ENCODE measurements at regions not wholly inside any gene's neighbourhood (a gene's known extent, or its start where the extent isn't known, plus 50 kb on each side); places are given as distances from the start of the nearest gene placed in this dataset.

DNA sequence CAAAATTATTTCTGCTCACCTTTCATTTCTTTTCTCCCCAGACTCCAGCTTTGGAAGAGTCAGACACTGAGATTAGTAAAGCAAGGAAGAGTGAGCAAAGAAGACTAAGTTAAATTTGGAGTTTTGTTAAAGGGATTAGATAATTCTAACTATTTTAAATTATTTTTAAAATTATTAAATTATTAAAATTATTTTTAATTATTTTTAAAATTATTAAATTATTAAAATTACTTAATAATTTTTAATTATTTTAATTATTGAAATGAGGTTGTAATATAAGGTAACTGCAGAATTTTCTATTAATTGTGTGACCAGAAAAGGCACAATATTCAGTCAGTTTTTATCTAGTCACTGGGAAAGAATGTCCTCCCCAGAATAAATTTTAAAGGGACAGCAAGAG lies 185.0 kb upstream of the EOMES start:
- no peaks in the 10 kb centered on the region for H3K36me3 ChIP-seq (ENCODE audit: control insufficient read depth, low read depth, low read length)
- no peak overlapping the region for H3K27ac ChIP-seq (ENCODE audit: low read length)
- no peaks in the 10 kb centered on the region for H3K4me1 ChIP-seq (ENCODE audit: control insufficient read depth, low read depth, low read length)
- no peaks in the 10 kb centered on the region for H3K27me3 ChIP-seq (ENCODE audit: control insufficient read depth, insufficient read depth, low read length)
- H3K9me3 ChIP-seq (ENCODE audit: control insufficient read depth, low read depth, low read length), result no peaks in the 10 kb centered on the region
- H3K4me3 ChIP-seq (ENCODE audit: low read length), result no peak overlapping the region
- H3K9ac ChIP-seq (ENCODE audit: low read length), result no peak overlapping the region

GRCh38 chr3:27907929-27908328 lies 185.8 kb upstream of the EOMES start:
- Histone ChIP-seq H3K4me3 (ENCODE audit: low read length) (no peak overlapping the region), H3K36me3 (ENCODE audit: control insufficient read depth, low read depth, low read length) (no peaks in the 10 kb centered on the region), H3K9ac (ENCODE audit: low read length) (no peak overlapping the region), H3K4me1 (ENCODE audit: control insufficient read depth, low read depth, low read length) (no peaks in the 10 kb centered on the region), H3K27me3 (ENCODE audit: control insufficient read depth, insufficient read depth, low read length) (no peaks in the 10 kb centered on the region), H3K27ac (ENCODE audit: low read length) (no peak overlapping the region), H3K9me3 (ENCODE audit: control insufficient read depth, low read depth, low read length) (no peaks in the 10 kb centered on the region)

- H3K27ac ChIP-seq (ENCODE audit: low read length), result no peak overlapping the region
- H3K27me3 ChIP-seq (ENCODE audit: control insufficient read depth, insufficient read depth, low read length), result no peaks in the 10 kb centered on the region
- H3K36me3 ChIP-seq (ENCODE audit: control insufficient read depth, low read depth, low read length), result no peaks in the 10 kb centered on the region
- H3K4me1 ChIP-seq (ENCODE audit: control insufficient read depth, low read depth, low read length), result no peaks in the 10 kb centered on the region
- H3K9ac ChIP-seq (ENCODE audit: low read length), result no peak overlapping the region
- H3K9me3 ChIP-seq (ENCODE audit: control insufficient read depth, low read depth, low read length), result no peaks in the 10 kb centered on the region
- no peak overlapping the region for H3K4me3 ChIP-seq (ENCODE audit: low read length)
These were observed 188.3 kb upstream of the EOMES start for GRCh38 chr3:27910456-27910855.

GRCh38 chr3:27914199-27914598 lies 192.1 kb upstream of the EOMES start:
- Histone ChIP-seq H3K9ac (ENCODE audit: low read length) (no peak overlapping the region), H3K27ac (ENCODE audit: low read length) (no peak overlapping the region)

GRCh38 chr3:27923349-27924068 lies 201.4 kb upstream of the EOMES start:
- Histone ChIP-seq H3K9ac (ENCODE audit: low read length) (no peak overlapping the region), H3K9me3 (ENCODE audit: control insufficient read depth, low read depth, low read length) (no peaks in the 10 kb centered on the region), H3K4me3 (ENCODE audit: low read length) (no peak overlapping the region), H3K27ac (ENCODE audit: low read length) (no peak overlapping the region), H3K4me1 (ENCODE audit: control insufficient read depth, low read depth, low read length) (no peaks in the 10 kb centered on the region), H3K27me3 (ENCODE audit: control insufficient read depth, insufficient read depth, low read length) (no peaks in the 10 kb centered on the region), H3K36me3 (ENCODE audit: control insufficient read depth, low read depth, low read length) (no peaks in the 10 kb centered on the region)

More at GRCh38 chr3:27914199-27914598, 192.1 kb upstream of the EOMES start:
- Histone ChIP-seq H3K36me3 (ENCODE audit: control insufficient read depth, low read depth, low read length) (no peaks in the 10 kb centered on the region), H3K4me3 (ENCODE audit: low read length) (no peak overlapping the region), H3K9me3 (ENCODE audit: control insufficient read depth, low read depth, low read length) (no peaks in the 10 kb centered on the region), H3K27me3 (ENCODE audit: control insufficient read depth, insufficient read depth, low read length) (no peaks in the 10 kb centered on the region), H3K4me1 (ENCODE audit: control insufficient read depth, low read depth, low read length) (no peaks in the 10 kb centered on the region)

DNA sequence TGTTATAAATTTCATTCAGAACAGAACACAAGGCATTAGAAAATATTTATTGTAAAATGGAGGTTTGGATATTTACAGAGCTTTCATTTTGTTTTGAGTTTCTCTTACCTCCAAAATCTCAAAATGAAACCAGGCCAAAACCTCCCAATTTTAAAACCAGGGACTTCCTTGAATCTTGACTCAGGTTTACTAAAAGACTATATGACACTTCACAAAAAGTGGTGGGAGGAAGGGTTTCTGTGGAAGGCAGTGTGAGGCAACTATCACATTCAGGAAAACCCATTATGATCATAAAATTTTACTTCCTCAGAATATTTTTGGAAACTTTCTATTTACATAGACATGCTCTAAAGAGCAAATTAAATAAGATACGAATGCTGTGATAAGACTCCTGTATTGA lies 205.8 kb upstream of the EOMES start:
- Histone ChIP-seq H3K4me1 (ENCODE audit: control insufficient read depth, low read depth, low read length) (no peaks in the 10 kb centered on the region), H3K27me3 (ENCODE audit: control insufficient read depth, insufficient read depth, low read length) (no peaks in the 10 kb centered on the region), H3K4me3 (ENCODE audit: low read length) (no peak overlapping the region), H3K27ac (ENCODE audit: low read length) (no peak overlapping the region), H3K9me3 (ENCODE audit: control insufficient read depth, low read depth, low read length) (no peaks in the 10 kb centered on the region), H3K36me3 (ENCODE audit: control insufficient read depth, low read depth, low read length) (no peaks in the 10 kb centered on the region), H3K9ac (ENCODE audit: low read length) (no peak overlapping the region)

DNA sequence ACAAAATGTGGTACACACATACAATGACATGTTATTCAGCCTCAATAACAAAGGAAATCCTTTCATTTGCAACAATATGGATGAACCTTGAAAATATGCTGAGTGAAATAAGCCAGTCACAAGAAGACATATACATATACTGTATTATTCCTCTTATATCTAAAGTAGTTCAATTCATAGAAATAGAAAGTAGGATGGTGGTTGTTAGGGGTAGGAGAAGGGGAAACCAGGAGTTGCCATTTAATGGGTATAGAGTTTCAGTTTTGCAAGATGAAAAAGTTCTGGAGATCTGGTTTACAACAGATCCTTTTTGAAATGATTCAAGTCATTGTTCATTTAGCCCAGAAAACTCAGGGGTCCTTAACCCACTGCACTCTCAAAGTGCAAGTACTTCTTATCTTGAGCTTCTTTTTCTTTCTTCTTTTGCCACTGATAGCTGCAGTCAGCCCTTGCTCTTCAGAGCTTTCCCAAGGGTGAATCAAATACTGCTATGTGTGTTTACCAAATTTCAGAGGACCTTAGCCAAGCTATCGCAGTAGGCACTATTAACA lies 208.0 kb upstream of the EOMES start:
- Histone ChIP-seq H3K9me3 (ENCODE audit: control insufficient read depth, low read depth, low read length) (no peaks in the 10 kb centered on the region), H3K36me3 (ENCODE audit: control insufficient read depth, low read depth, low read length) (no peaks in the 10 kb centered on the region), H3K9ac (ENCODE audit: low read length) (no peak overlapping the region), H3K4me1 (ENCODE audit: control insufficient read depth, low read depth, low read length) (no peaks in the 10 kb centered on the region), H3K4me3 (ENCODE audit: low read length) (no peak overlapping the region), H3K27ac (ENCODE audit: low read length) (no peak overlapping the region), H3K27me3 (ENCODE audit: control insufficient read depth, insufficient read depth, low read length) (no peaks in the 10 kb centered on the region)

- Histone ChIP-seq H3K27ac (ENCODE audit: low read length) (no peak overlapping the region), H3K9ac (ENCODE audit: low read length) (no peak overlapping the region), H3K4me3 (ENCODE audit: low read length) (no peak overlapping the region), H3K4me1 (ENCODE audit: control insufficient read depth, low read depth, low read length) (no peaks in the 10 kb centered on the region), H3K27me3 (ENCODE audit: control insufficient read depth, insufficient read depth, low read length) (no peaks in the 10 kb centered on the region), H3K36me3 (ENCODE audit: control insufficient read depth, low read depth, low read length) (no peaks in the 10 kb centered on the region), H3K9me3 (ENCODE audit: control insufficient read depth, low read depth, low read length) (no peaks in the 10 kb centered on the region)
These were observed 213.4 kb upstream of the EOMES start for GRCh38 chr3:27935492-27935891.

DNA sequence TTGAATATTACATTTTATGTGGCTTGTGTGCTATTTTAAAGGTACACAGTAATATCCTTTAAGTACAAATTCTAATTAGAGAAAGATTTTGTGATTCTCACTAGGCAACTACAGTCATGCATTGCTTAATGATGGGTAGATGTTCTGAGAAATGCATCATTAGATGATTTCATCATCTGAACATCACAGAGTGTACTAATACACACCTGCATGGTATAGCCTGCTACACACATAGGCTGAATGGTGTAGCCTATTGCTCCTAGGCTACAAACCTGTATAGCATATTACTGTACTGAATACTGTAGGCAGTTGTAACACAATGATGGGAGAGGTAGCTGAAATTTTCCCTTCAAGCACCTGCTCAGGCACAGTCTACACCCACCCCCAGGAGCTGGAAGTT lies 217.4 kb upstream of the EOMES start:
- Histone ChIP-seq H3K9ac (ENCODE audit: low read length) (no peak overlapping the region), H3K27me3 (ENCODE audit: control insufficient read depth, insufficient read depth, low read length) (no peaks in the 10 kb centered on the region), H3K27ac (ENCODE audit: low read length) (no peak overlapping the region), H3K36me3 (ENCODE audit: control insufficient read depth, low read depth, low read length) (no peaks in the 10 kb centered on the region), H3K9me3 (ENCODE audit: control insufficient read depth, low read depth, low read length) (no peaks in the 10 kb centered on the region), H3K4me3 (ENCODE audit: low read length) (no peak overlapping the region), H3K4me1 (ENCODE audit: control insufficient read depth, low read depth, low read length) (no peaks in the 10 kb centered on the region)

DNA sequence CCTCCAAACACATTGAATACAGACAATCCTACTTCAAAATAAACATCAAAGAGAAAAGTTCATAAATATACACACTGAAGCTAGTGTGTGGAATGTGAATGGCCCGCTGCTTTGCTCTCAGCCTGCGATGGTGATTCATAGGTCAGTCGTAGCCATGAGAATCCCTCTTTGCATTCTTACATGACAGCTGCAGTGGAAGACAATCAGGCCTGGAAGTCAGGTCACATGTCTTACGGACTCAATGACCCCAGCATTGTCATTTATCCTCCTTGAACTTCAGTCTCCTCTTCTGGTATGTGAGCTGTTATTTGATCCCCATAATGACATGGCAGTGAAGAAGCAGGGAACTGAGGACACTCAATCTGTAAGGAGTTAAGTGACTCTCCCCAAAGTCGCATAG lies 217.8 kb upstream of the EOMES start:
- Histone ChIP-seq H3K9ac (ENCODE audit: low read length) (no peak overlapping the region), H3K4me3 (ENCODE audit: low read length) (no peak overlapping the region), H3K36me3 (ENCODE audit: control insufficient read depth, low read depth, low read length) (no peaks in the 10 kb centered on the region), H3K9me3 (ENCODE audit: control insufficient read depth, low read depth, low read length) (no peaks in the 10 kb centered on the region), H3K4me1 (ENCODE audit: control insufficient read depth, low read depth, low read length) (no peaks in the 10 kb centered on the region), H3K27me3 (ENCODE audit: control insufficient read depth, insufficient read depth, low read length) (no peaks in the 10 kb centered on the region), H3K27ac (ENCODE audit: low read length) (no peak overlapping the region)

- Histone ChIP-seq H3K27ac (ENCODE audit: low read length) (no peak overlapping the region), H3K27me3 (ENCODE audit: control insufficient read depth, insufficient read depth, low read length) (no peaks in the 10 kb centered on the region), H3K36me3 (ENCODE audit: control insufficient read depth, low read depth, low read length) (no peaks in the 10 kb centered on the region), H3K4me1 (ENCODE audit: control insufficient read depth, low read depth, low read length) (no peaks in the 10 kb centered on the region), H3K4me3 (ENCODE audit: low read length) (no peak overlapping the region), H3K9ac (ENCODE audit: low read length) (no peak overlapping the region), H3K9me3 (ENCODE audit: control insufficient read depth, low read depth, low read length) (no peaks in the 10 kb centered on the region)
These were observed 221.0 kb upstream of the EOMES start for GRCh38 chr3:27943106-27943505.

- Histone ChIP-seq H3K27ac (ENCODE audit: low read length) (no peak overlapping the region), H3K4me1 (ENCODE audit: control insufficient read depth, low read depth, low read length) (no peaks in the 10 kb centered on the region), H3K27me3 (ENCODE audit: control insufficient read depth, insufficient read depth, low read length) (no peaks in the 10 kb centered on the region), H3K4me3 (ENCODE audit: low read length) (no peak overlapping the region), H3K9me3 (ENCODE audit: control insufficient read depth, low read depth, low read length) (no peaks in the 10 kb centered on the region), H3K9ac (ENCODE audit: low read length) (no peak overlapping the region), H3K36me3 (ENCODE audit: control insufficient read depth, low read depth, low read length) (no peaks in the 10 kb centered on the region)
These were observed 223.1 kb upstream of the EOMES start for GRCh38 chr3:27945229-27945628.

Data from iPS-18a (cell line).